ENCODE measurements at regions not wholly inside any gene's neighbourhood (a gene's known extent, or its start where the extent isn't known, plus 50 kb on each side); places are given as distances from the start of the nearest gene placed in this dataset.
"Not testable (repeated sequence)": the region's sequence is repeated elsewhere in the genome, so short reads cannot be mapped to it uniquely, and the experiment has no call there.

DNA sequence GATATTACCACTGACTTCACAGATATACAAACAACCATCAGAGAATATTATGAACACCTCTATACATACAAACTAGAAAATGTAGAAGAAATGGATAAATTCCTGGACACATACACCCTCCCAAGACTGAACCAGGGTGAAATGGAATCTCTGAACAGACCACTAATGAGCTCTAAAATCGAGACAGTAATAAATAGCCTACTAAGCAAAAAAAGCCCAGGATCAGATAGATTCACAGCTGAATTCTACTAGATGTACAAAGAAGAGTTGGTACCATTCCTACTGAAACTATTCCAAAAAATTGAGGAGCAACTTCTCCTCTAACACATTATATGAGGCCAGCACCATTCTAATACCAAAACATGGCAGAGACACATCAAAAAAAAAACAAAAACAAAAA, 837.7 kb downstream of the FSCB start:
- no peak for DNase-seq

DNA sequence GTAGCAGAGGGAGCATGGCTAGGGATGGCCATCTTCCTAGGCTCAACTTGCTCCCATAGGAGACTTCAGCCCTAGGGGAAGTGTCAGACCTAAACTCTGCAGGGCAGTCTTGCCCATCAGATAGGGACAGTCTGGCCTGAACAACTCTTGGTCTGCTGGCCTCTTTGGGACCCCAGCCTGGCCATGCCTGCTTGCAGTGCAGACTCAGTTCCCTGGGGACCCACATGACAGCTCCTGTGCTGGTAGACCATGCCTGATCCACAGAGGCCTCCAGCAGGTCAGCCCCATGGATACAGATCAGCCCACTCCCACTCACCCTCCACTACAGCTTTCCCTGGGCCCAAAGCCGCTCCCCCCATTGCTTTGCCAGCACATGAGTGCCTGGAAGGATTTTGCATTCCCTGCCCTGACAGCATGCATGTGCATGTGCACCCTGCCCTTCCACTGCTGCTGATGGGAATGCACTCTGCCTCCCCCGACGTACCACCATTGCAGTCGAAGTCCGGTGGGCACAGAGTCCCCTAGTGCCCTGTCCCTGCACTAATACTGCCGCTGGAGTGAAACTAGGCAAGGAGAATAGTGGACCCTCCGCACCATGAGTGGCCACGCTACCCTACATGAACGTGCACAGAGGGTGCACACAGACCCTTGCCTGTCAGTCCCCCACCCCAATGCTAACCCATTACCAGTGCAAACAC, 841.4 kb downstream of the FSCB start:
- no peak for DNase-seq

DNA sequence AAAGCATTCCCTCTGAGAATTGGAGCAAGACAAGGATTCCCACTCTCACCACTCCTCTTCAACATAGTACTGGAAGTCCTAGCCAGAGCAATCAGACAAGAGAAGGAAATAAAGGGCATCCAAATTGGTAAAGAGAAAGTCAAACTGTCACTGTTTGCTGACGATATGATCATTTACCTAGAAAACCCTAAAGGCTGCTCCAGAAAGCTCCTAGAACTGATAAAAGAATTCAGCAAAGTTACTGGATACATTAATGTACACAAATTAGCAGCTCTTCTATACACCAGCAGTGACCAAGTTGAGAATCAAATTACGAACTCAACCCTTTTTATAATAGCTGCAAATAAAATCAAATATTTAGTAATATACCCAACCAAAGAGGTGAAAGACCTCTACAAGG, 851.9 kb downstream of the FSCB start:
- not testable (repeated sequence) for DNase-seq

DNA sequence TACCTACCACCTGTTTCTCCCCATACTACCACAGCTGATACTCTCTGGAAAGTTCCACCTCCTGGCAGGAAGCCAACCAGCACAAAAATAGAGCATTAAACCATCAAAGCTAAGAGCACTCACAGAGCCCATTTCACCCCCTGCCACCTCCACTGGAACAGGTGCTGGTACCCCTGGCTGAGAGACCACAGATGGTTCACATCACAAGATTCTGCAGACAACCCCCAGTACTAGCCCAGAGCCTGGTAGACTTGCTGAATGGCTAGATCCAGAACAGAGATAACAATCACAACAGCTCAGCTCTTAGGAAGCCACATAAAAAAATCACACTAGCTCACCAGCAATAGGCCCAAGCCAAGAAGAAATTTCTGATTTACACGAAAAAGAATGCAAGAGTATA, 855.2 kb downstream of the FSCB start:
- DNase-seq: no peak

DNA sequence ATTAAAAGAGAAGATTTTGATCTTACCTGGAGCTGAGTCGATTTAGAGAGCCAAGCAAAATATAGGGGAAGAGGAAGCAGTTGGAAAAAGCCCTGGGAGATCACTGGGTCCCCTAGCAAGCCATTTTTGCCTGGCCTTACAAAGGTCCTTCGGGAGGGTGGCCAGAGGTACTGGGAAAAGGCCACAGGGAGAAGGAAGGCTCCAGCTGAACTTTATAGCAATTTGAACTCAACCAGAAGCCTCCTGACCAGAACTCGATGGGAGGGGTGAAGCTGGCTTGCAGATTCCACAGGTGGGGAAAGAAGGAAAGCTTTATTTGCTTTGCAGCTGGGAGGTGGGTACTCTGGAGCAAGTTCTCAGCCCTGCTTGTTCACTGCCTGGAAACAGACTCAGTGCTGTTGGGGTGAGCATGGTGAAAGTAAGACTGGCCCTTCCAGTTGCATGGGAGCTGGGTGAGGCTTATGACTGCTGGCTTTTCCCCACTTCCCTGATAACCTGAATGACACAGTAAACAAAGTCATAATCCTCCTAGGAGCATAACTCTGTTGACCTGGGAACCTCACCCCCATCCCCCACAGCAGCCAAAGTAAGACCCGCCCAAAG, 855.8 kb downstream of the FSCB start:
- no peak for DNase-seq

DNA sequence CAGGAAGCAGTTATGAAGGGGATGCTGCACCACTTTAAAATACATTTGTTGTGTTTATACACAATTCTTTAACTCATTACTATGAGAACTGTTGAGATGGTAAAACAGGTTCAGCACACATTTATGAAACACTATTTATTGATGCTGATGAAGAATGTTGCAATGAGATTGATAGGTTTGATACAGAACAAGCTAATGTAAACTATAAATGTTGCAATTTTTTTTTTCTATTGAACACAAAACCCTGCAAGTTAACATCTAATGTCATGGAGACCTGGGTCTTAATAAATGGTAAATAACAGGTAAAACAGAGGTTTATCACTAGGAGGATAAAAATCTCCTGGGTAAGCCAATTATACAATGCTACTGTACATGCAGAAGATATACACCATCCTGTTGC, 857.6 kb downstream of the FSCB start:
- no peak for DNase-seq

DNA sequence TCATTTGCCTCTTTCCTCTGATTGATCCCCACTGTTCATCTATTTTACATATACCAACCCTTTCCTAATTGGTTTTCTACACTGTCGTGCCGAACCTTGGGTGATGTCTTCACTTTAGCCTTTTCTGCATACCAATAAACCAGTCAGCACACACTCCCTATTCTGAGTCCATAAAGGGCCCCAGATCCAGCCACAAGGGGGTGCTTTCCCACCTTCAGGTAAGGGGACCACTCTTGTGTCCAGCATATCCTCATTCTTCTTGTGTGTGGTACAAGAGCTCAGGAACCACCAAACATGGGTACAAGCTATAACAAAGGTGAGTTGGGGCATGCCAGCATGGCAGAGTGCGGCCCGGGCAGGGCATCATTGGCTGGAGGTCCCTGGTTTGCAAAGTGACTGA, 859.8 kb downstream of the FSCB start:
- DNase-seq: no peak

DNA sequence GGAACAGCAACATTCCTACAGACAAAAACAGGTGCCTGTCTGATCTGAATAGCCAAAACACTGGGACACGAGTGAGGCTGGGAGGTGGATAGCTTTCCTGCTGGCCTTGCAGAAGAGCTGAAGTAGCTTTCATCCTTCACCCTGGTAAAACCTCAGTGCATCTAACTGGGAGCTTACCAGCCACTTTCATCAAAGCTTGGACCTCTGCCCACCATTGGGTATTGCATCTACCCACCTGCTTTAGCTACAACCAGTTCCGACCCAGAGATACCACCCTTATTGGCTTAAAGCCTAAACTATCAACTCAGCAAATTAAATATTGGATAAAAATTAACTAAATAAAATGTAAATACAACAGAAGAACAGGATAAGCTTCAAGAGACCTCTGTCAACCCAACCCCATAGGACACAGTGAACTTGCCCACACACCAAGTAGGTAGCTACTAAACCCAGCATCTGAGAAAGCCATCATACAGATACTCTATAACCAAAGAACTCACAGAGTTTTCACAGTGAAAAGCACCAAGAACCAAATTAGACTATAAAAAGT, 866.3 kb downstream of the FSCB start:
- DNase-seq: no peak

DNA sequence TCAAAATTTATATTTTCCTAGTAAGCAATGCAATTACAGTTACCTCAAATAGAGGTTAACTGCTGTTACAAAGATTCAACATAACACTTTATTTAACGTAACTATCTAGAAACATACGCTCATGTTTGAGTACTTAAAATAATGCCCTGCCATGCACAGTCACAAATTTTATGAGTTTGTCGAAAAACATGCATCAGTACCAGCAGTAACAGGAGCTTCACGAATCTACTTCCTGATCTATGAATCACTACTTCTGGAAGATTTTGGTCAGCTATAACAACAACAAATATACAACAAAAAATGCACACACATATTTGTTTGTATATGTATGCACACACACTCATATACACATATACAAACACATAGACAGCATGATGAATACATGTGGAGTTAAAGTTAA, 881.8 kb downstream of the FSCB start:
- no peak for DNase-seq

DNA sequence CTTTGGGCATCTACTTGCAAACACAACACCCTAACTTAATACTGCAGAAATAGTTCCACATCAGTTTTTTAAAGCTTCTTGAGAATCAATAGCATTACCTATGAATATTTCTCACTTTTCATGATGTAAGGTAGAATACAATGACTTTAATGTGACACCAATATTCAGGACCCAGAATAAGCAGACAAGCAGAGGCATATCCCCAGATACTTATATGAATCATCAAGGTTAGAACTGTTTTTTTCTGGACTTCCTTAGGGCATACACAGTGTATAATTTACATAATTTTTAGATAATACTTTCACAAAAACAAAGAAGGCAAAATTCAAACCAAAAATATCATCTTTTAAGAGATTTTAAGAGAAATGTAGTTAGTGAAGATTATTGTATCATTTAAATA, 885.8 kb downstream of the FSCB start:
- no peak for DNase-seq

DNA sequence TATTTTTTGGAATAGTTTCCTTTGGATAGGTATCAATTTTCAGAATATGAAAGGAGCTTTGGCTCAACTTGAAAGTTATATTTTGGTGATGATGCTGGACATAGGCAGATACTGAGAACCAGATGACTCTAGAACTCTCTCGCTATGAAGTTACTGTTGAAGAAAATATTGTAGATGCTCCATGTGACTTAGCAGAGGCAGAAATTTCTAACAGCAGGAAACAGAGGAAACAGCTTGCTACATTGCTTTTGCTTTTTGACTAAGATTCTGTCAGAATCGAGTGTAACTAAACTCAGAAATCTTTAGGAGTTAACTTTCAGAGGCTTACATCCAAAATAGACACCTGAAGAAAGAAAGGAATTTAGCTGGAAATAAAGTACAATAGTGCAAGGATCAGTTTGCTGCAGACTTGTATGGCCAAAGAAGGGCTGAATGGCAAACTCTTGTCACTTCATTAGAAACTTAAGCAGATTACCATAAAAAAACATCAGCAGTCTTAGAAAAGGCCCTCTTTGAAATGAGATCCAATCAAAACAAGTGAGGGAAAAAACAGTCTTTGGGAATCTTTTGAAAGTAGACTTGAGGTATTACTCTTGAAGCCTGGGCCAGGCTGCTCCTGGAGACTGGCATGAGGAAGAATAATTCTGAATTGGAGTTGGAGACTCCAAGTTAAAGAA, 911.8 kb downstream of the FSCB start:
- DNase-seq: no peak

DNA sequence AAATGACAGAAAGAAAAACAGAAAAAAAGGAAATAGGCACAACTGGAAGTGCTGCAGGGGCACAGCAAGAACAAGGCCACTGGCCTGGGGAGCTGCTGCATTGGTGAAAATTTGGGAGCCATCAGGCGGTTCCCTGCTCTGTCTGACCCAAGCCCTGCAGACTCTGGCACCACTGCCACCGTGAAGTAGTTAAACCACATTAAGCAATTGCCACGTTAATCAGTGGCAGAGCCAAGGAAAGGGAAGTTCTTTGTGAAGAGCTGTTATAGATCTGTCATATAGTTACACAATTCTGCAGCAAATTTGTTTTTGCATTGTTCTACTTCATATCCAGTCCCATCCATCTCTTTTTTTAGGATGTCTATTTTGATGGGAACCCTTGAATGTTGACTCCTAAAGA, 915.3 kb downstream of the FSCB start:
- no peak for DNase-seq

DNA sequence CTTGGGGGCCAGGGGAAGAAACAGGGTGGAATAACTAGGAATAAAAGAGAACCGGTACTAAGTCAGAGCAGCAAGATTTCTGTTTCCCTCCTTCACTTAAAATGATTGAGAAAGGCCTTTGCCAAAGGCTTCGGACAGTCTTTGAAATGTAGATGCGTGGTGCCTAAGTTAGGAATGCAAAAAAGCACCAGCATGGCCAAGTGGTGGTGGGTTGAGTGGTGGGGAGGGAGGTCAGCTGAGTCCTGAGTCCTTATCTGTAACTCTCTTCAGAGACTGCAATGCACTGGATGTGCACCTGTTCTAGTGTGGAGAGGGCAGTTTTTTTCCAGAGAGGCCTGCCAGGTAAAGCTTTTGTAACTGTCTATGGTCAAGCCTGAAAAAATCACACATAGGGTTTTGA, 919.9 kb downstream of the FSCB start:
- DNase-seq: no peak

DNA sequence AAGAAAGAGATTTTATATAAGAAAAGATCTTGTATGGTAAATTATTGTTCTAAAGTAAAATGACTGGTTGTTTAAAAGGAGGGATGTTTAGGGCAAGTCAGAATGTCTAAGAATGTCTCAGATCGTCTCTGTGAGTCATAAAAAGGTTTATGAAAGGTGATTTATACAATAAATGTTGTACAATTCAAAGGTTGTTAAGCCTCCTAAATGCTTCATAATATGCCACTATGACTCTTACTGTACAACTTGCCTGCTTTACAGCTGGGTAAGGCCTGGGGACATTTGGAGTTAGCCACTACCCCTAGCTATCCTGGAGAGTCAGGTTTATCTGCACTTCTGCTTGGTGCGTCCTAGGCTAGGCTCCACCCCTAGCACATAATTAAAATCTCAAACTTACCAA, 927.4 kb downstream of the FSCB start:
- DNase-seq: no peak

DNA sequence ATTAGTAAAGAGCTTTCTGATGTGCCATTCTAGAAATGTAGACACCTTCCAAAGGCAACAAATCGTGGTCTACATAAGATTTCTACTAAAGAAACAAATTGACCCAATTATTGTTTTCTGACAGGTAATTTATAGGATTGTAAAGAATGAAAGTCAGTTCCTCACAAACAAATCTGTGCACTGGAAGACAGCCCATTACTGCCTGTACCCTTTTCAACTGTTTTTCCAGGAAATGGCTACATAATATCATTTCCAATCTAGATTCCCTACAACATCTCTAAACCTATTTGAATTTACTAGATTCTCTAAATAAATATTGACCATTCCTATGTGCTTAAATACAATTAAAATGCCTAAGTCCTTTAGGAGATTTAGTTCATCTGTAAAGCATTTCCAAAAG, 939.1 kb downstream of the FSCB start:
- DNase-seq: no peak

DNA sequence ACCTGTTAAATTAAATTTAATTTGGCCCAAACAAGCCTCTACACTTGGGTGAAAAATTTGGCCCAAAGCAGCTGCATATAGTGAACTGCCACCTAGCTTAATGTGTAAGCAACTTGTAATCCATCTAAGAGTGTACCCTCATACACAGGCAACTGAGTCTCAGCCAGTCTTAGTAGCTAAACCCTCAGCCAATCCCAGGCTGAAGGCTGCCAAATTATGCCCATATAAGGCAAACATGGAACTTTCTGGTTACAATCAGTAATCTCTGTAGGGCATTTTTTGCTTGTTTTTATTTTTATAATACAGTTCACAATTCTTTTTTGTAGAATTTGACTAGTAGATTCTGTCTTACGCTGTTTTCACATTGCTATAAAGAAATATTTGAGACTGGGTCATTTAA, 958.7 kb downstream of the FSCB start:
- DNase-seq: no peak

DNA sequence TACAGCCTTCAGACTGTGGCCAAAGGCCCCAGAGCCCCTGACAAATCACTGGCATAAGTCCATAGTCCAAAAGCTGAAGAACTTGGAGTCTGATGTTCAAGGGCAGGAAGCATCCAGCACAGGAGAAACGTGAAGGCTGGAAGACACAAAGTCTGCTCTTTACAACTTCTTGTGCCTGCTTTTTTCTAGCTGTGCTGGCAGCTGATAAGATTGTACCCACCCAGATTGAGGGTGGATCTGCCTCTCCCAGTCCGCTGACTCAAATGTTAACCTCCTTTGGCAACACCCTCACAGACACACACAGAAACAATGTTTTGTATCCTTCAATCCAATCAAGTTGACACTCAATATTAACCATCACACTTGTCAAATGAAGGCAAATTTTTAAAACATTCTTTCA, 959.5 kb downstream of the FSCB start:
- DNase-seq: not testable (repeated sequence)

DNA sequence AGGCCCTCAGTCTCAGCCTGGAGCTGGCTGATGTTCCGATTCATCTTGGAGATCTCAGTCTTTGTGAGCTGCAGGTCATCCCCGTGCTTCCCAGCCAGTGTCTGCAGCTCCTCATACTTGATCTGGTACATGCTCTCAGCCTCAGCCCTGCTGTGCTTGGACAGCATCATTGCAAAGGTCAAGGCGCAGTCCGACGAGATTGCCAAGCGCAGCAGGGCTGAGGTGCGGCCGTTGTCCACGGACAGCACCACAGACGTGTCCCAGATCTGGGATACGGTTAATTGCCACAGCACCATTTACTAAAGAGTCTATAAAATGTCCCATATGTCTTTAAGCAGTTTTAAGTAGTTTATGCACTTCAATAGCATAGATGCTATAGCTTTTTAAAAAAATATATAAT, 965.7 kb downstream of the FSCB start:
- DNase-seq: no peak

DNA sequence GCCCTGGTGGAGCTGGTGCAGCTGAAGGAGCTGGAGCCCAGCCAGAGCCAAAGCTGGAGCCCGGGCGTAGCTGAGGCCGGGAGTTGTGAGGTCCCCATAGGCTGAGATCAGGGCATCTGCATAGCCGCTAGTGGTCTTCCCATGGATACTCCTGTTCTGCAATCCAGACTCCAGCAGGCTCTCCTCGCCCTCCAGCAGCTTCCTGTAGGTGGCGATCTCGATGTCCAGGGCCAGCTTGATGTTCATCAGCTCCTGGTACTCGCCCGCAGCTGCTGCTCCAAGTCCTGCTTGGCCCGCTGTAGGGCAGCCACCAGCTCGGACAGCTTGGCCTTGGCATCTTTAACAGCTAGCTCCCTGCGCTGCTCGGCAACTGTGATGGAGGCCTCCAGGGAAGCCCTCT, 966.1 kb downstream of the FSCB start:
- DNase-seq: no peak

DNA sequence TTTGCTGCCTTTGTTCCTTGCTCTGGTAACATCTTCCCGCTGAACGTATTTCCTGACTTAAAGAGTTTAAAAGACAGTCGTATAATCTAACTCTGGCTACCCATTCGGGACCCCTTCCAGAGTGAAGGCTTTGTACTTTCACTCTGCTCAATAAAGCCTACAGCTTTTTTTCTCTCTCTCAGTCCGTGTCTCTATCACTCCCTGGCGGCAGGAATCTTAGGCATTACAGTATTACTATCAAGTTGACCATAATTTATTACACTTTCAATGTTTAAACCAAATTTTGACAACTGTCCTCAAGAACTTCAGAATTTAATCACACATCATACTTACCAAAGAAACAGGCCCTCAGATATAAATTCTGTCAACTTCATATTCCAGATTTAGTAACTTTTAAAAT, 967.9 kb downstream of the FSCB start:
- DNase-seq: no peak

DNA sequence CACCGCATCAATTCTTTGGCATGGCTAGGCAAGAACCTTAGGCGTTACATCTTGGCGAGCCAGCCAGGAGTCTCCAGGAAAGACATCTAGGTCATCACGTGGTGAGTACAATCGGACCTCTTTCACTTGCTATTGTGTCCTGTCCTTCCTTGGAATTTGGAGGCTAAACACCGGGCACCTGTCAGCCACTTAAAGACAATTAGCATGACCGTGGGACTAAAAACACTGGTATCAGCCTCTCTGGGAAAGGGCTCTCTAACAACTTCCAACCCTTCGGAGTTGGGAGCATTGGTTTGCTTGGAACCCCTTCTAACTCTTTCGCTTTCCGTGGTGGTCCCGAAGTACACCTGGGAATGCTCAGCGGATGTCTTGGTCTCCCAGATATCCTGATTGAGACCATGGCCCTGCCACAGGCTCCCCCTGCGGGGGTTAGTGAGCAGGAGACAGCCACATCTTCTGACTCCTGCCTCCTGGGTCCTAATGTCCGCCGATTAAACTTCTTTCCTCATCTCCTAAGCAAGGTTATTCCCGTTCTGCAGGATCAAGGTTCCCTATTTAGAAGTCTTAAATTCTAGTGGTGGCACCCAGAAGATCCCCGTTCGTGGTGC, 971.7 kb downstream of the FSCB start:
- DNase-seq: no peak

DNA sequence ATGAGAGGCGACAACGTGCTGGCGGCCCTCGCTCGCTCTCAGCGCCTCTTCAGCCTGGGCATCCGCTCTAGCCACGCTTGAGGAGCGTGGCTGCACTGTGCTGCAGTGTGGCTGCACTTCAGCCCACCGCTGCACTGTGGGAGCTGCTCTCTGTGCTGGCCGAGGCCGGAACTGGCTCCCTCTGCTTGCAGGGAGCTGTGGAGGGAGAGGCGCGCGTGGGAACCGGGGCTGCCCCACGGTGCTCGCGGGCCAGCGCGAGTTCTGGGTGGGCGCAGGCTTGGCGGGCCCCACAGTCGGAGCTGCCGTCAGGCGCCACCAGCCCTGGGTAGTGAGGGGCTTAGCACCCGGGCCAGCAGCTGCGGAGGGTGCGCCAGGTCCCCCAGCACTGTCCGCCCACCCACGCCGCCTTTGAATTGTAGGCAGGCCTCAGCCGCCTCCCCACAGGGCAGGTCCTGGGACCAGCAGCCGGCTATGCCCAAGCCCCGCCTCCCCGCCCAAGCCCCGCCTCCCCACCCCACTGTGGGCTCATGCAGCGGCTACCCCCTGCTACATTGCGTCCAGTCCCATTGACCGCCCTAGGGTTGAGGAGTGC, 974.2 kb downstream of the FSCB start:
- DNase-seq: no peak

DNA sequence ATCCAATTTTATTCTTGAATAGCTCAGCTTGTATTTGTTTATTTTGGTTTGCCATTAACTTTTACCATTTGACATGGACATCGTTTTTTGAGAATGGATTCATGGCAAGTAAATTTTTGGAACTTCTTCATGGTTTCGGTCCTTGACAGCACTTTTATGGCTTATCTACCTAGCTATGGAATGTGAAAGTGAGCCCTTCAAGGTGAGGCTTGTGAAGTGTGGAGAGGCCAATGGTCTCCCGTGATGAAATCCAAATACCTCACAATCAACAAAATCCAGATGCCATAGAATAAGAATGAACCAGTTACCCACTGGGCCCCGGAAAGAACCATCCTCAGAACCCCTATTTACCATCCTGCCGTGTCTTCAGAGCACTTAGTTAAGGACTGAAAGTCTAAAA, 978.8 kb downstream of the FSCB start:
- no peak for DNase-seq

DNA sequence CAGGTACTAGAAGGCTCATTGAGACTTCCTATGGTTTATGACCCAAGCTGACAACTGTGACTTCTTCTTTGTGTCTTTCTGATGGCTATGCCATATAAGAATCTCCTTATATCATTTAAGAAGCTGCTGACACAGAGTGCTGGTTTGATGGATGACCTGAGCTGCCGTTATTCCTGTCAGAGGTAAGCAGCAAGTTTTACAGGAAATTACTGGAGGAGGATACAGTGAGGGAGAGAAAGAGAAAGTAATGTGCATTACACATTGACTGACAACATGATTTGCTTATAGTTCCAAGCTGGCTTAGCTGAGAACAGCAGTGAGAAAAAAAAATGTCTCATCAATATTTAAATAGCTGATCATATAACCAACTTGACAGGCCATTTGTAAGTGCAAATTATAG, 981.4 kb downstream of the FSCB start:
- DNase-seq: no peak

Measured in CD4-positive, alpha-beta T cell treated with Interferon gamma for 1 hour (primary cell).